Psoas muscle (tissue), 7 donors: ENCODE measurements at regions not wholly inside any gene's neighbourhood (a gene's known extent, or its start where the extent isn't known, plus 50 kb on each side); places are given as distances from the start of the nearest gene placed in this dataset.

Experiments used
- ATAC-seq, 4 donors: fragments of 200-7000 bp; cut with Tn5 transposase; one replicate each; pipeline ENCODE4 v1.9.1; 2020; ENCODE audit warnings: moderate library complexity in 3 of 4, mild to moderate bottlenecking in 2 of 4
- DNase-seq, 2 donors: peaks; one replicate each; pipeline ENCODE4 v3.0.0-alpha.2; 2020
- H3K27ac ChIP-seq: fragments of 200-600 bp; one replicate; pipeline ENCODE4 v1.8.0; 2022
- H3K27me3 ChIP-seq, 3 donors: fragments of 200-600 bp in 1 of 3; one replicate each; pipeline versions ENCODE4 v1.6.1 to v1.8.0; 2013 to 2022; ENCODE audit warnings: low read length in 2 of 3, mild to moderate bottlenecking in 2 of 3, moderate library complexity in 1 of 3; ENCODE audit not compliant: insufficient read depth in 3 of 3
- H3K36me3 ChIP-seq, 2 donors: fragments of 200-600 bp in 1 of 2; one replicate each; pipeline versions ENCODE4 v1.6.1 to v1.8.0; 2013 to 2022; ENCODE audit warnings: low read depth in 1 of 2, mild to moderate bottlenecking in 1 of 2, moderate library complexity in 1 of 2; ENCODE audit not compliant: insufficient read depth in 1 of 2
- H3K4me1 ChIP-seq: fragments of 200-600 bp; one replicate; pipeline ENCODE4 v1.8.0; 2022
- H3K4me3 ChIP-seq: fragments of 200-600 bp; one replicate; pipeline ENCODE4 v1.8.0; 2022; ENCODE audit warnings: mild to moderate bottlenecking
- H3K9me3 ChIP-seq: fragments of 200-600 bp; one replicate; pipeline ENCODE4 v1.8.0; 2022
- CTCF ChIP-seq: fragments of 200-600 bp; IDR thresholded peaks from one replicate; pipeline ENCODE4 v1.8.0; 2022; ENCODE audit warnings: antibody characterized with exemption
- WGBS, 3 donors: extraction: QIAGEN DNeasy Blood & Tissue Kit; methylation state at CpG; one replicate each; pipeline versions ENCODE4 v1.1.6 to v1.1.7; 2013; 5-methylcytosine and 5-hydroxymethylcytosine counted together
- intact Hi-C, 2 donors: fragments of 100-400 bp; cut with DNase I; formaldehyde crosslinking; loops; one replicate each; pipeline versions ENCODE4 v1.11.0 to v1.14.2; 2022
- donor health status: healthy with polysubstance abuse.
- donor health status: DM: no; HTN: no; CAD: no; lungs with moderate emphysema.
- donor health status: Bipolar disorder and iron deficiency.
- donor health status: healthy.
- donor health status: DM: yes; HTN: yes; CAD: no.
- donor health status: DM: no; HTN: no; CAD: no.
- donor health status: DM: yes; HTN: yes; CAD: no.

- H3K27ac ChIP-seq: no peak overlapping the region
- no peak for TF ChIP-seq CTCF
- intact Hi-C loops: loop anchor here in 1 of 2 donors (1.0 kb wide), 1 partner anchor 19 kb away; no protein-coding TSS in a partner anchor
Observed at GRCh38 chr1:83097715-83098114, 901.2 kb downstream of the TTLL7 start.

GRCh38 chr1:83095570-83095969 is 903.4 kb downstream of the TTLL7 start:
- H3K36me3 ChIP-seq: no peaks in the 10 kb centered on the region
- no peaks in the 10 kb centered on the region for H3K27me3 ChIP-seq
- 96 to 98% (median 97%) methylated on average over 5 of the region's 5 CpGs for WGBS, 3 donors
- no peak for DNase-seq
- no peaks in the 10 kb centered on the region for H3K9me3 ChIP-seq
- no peaks in the 10 kb centered on the region for H3K4me1 ChIP-seq
- intact Hi-C loops: no loop called here
- TF ChIP-seq CTCF: no peak
- ATAC-seq: no peak
- no peak overlapping the region for H3K4me3 ChIP-seq
- no peak overlapping the region for H3K27ac ChIP-seq

More at GRCh38 chr1:83097715-83098114, 901.2 kb downstream of the TTLL7 start:
- DNase-seq (no peak), ATAC-seq (no peak)
- no peaks in the 10 kb centered on the region for H3K27me3 ChIP-seq
- H3K4me1 ChIP-seq: peaks cover 6% of the 10 kb centered on the region
- H3K9me3 ChIP-seq: no peaks in the 10 kb centered on the region
- H3K4me3 ChIP-seq: no peak overlapping the region
- no peaks in the 10 kb centered on the region for H3K36me3 ChIP-seq

- DNase-seq: no peak
- H3K4me1 ChIP-seq: peaks cover 15% of the 10 kb centered on the region
- intact Hi-C loops: no loop called here
- 61 to 72% (median 63%) methylated on average over 3 of the region's 3 CpGs for WGBS, 3 donors
- TF ChIP-seq CTCF: no peak
- H3K27me3 ChIP-seq: no peaks in the 10 kb centered on the region
- H3K9me3 ChIP-seq: no peaks in the 10 kb centered on the region
- no peaks in the 10 kb centered on the region for H3K36me3 ChIP-seq
- no peak overlapping the region for H3K4me3 ChIP-seq
- H3K27ac ChIP-seq: no peak overlapping the region
- no peak for ATAC-seq
Observed at GRCh38 chr1:83090195-83090594, 908.7 kb downstream of the TTLL7 start.

GRCh38 chr1:83087851-83088250 is 911.1 kb downstream of the TTLL7 start:
- no peak for TF ChIP-seq CTCF
- H3K9me3 ChIP-seq: no peaks in the 10 kb centered on the region
- H3K36me3 ChIP-seq: no peaks in the 10 kb centered on the region
- WGBS, 3 donors: 93 to 95% (median 94%) methylated on average over 2 of the region's 2 CpGs
- no peaks in the 10 kb centered on the region for H3K27me3 ChIP-seq
- no peak overlapping the region for H3K4me3 ChIP-seq
- DNase-seq (no peak), ATAC-seq (no peak)
- H3K4me1 ChIP-seq: peaks cover 15% of the 10 kb centered on the region
- intact Hi-C loops: no loop called here
- H3K27ac ChIP-seq: no peak overlapping the region

- Histone ChIP-seq H3K27me3 (no peaks in the 10 kb centered on the region), H3K9me3 (no peaks in the 10 kb centered on the region), H3K36me3 (no peaks in the 10 kb centered on the region), H3K27ac (no peak overlapping the region), H3K4me1 (peaks cover 15% of the 10 kb centered on the region), H3K4me3 (no peak overlapping the region)
- intact Hi-C loops: no loop called here
- no peak for TF ChIP-seq CTCF
- DNase-seq: no peak
- ATAC-seq: peak in 3 of 4 donors; percentile 47 to 68 (median 57)
- 44 to 66% (median 53%) methylated on average over 6 of the region's 6 CpGs for WGBS, 3 donors
Observed at GRCh38 chr1:83086986-83087512, 911.9 kb downstream of the TTLL7 start.
